NCI-H1417 treated with DMSO at 0.1 percent for 48 hours (cell line): ENCODE measurements at regions not wholly inside any gene's neighbourhood (a gene's known extent, or its start where the extent isn't known, plus 50 kb on each side); places are given as distances from the start of the nearest gene placed in this dataset.

Experiments used
- DNase-seq: peaks from one replicate; lab custom pipeline; 2025; lab: John Stamatoyannopoulos, UW

- no peak for DNase-seq
These were observed 348.6 kb downstream of the ANKRD7 start for GRCh38 chr7:118573085-118573484.

GRCh38 chr7:118575393-118575948, 351.0 kb downstream of the ANKRD7 start:
- no peak for DNase-seq

DNA sequence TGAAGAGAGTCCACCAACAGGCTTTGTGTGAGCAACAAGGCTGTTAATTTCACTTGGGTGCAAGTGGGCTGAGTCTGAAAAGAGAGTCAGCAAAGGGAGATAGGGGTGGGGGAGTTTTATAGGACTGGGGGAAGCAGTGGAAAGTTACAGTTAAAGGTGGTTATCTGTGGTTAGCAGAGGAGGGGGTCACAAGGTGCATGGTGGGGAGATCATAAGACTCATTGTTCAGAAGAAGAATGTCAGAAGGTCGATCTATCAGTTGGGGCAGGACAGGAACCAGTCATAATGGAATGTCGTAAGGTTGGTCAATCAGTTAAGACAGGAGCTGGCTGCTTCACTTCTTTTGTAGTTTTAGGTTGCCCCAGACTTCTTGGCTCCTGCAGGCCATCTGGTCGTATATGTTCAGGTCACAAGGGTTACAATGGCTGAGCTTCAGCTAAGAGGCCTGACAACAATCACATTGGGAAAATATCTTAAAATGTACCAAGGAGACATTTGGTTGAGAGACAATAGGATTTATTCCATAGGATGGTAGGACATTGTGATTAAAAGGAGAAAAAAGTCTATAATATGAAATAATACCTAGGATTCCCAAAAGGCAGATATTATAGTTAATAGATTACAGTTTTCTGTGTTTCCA, 356.4 kb downstream of the ANKRD7 start:
- DNase-seq: no peak

GRCh38 chr7:118583641-118584040, 359.1 kb downstream of the ANKRD7 start:
- no peak for DNase-seq

DNA sequence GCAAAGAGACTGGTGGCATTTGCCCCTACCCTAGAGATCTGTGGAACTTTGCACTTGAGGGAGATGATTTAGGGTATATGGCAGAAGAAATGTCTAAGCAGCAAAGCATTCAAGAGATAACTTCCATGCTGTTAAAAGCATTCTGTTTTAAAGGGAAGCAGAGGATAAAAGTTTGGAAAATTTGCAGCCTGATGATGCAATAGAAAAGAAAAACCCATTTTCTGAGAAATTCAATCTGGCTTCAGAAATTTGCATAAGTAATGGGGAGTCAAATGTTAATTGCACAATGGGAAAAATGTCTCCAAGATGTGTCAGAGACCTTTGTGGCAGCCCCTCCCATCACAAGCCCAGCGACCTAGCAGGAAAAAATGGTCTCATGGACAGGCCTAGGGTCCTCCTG, 361.7 kb downstream of the ANKRD7 start:
- DNase-seq: no peak

DNA sequence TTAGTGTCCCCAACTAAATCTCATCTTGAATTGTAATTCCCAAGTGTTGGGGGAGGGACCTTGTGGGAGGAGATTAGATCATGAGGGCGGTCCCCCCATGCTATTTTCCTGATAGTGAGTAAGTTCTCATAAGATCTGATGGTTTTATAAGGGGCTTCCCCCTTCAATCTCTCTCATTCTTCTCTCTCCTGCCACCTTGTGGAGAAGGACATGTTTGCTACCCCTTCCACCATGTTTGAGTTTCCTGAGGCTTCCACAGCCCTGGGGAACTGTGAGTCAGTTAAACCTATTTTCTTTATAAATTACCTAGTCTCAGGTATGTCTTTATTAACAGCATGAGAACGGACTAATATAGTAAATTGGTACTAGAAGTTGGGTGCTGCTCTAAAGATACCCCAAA, 365.6 kb downstream of the ANKRD7 start:
- no peak for DNase-seq

- DNase-seq: no peak
These were observed 377.6 kb downstream of the ANKRD7 start for GRCh38 chr7:118602090-118602489.

GRCh38 chr7:118606602-118607001, 382.1 kb downstream of the ANKRD7 start:
- DNase-seq: no peak

DNA sequence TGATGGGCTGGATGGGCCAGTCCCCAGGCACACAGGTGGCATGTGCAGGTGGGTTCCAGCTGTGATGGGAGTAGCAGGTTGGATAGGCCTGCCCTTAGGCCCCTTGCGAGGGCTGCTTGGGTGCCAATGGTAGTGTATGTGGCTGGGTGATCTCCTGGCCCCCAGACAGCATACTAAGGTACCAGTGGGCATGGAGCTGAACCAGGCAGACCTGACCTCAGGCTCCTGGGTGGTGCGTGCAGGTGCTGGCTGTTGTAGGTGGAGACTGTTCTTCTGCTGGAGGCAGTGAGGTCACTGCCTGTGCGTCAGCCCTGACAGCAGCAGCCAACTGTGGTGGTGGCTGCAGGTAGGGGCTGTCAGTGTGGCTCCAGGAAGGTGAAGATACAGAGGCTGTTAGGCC, 384.7 kb downstream of the ANKRD7 start:
- no peak for DNase-seq

DNA sequence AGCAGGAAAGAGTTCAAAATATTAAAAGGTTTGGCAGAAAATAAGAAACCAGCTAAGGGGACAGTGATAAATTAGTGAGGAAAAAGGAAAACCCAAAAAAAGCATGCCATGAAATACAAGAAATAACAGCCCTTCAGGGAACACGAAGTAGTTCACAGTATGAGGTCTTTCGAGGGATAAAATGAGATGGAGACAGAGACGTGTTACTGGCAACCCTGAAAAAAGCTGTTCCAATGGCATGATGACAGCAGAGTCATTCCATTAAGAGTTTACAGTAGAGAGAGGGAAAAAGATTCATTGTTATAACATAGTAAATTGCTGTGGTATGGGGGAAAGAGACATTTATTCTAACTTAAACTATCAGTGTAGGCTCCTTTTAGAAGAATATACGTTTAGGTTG, 391.2 kb downstream of the ANKRD7 start:
- no peak for DNase-seq

- DNase-seq: no peak
These were observed 397.4 kb downstream of the ANKRD7 start for GRCh38 chr7:118621810-118622360.

- DNase-seq: no peak
These were observed 402.2 kb downstream of the ANKRD7 start for GRCh38 chr7:118626739-118627138.

DNA sequence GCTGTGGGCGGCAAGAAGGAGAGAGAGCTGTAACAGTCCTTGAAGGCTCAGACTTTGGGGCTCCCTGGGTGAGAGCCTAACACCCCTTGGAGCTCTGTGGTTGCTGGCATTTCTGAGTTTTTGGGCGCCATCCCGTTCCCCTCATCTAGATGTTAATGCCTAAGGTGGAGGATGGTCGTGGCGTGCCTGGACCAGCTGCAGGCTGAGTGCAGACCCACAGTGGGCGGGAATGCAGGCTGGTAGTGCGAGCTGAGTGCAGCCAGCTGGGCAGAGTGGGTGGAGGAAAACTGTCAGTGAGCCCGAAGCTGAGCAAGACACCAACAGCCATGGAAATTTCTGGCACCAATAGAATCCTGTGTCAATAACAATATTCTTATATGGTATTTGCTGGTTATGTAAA, 403.0 kb downstream of the ANKRD7 start:
- DNase-seq: no peak

GRCh38 chr7:118629898-118630438, 405.5 kb downstream of the ANKRD7 start:
- DNase-seq: no peak

- DNase-seq: no peak
These were observed 417.9 kb downstream of the ANKRD7 start for GRCh38 chr7:118642396-118642795.

DNA sequence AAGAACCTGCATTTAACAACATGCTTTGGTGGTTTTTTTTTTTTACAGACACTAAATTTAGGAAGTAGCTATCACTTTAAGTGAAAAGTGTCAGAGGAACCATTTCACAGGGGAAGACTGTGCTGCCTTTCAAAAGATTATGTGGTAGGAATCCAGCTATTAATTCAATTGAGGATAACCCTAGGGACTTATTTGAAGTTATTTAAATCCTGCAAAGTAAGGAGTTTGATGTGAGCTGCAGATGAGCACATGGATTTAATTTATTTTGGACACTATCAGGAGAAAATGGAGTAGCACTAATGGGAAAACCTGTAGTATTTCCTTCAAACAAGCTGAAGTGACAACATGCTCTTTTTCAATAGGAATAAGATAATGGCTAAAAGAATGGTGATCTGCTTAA, 419.8 kb downstream of the ANKRD7 start:
- DNase-seq: no peak

DNA sequence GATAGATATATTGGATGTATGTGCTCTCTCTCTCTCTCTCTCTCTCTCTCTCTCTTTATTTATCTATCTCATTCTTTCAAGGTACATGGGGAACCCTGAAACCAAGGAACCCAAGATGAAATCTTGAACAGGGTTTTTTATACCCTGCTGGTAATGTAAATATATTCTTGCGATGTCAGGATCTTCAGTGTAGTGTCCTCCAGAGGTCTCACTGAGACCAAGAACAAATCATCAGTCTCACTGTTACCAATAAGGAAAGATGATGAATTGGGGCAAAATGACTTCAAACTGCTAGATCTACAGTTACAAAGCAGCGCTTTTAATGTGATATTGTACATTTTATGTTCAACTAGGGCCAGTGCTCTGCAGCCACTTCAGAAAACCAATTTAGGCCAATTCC, 423.5 kb downstream of the ANKRD7 start:
- no peak for DNase-seq

- no peak for DNase-seq
These were observed 433.0 kb downstream of the ANKRD7 start for GRCh38 chr7:118657391-118658005.

GRCh38 chr7:118662266-118662665, 437.8 kb downstream of the ANKRD7 start:
- DNase-seq: no peak

GRCh38 chr7:118664498-118664897, 440.0 kb downstream of the ANKRD7 start:
- no peak for DNase-seq

DNA sequence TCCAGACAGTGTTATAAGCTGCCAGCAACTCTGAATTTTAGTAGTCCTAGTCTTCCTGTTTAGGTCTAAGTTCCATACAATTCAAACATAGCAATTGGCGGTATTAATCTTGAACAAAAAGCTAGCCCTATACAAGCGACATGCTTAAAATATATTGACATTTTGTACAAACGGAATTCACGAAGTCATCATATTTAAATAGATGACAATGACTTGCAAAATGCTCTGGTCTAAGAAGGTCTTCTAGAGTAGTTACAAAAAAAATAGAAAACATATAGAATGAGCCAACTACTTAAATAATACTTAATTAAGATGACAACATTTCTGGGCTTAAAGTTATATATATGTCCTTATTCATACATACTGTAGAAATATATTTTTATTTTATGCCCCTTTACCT, 446.6 kb downstream of the ANKRD7 start:
- no peak for DNase-seq

DNA sequence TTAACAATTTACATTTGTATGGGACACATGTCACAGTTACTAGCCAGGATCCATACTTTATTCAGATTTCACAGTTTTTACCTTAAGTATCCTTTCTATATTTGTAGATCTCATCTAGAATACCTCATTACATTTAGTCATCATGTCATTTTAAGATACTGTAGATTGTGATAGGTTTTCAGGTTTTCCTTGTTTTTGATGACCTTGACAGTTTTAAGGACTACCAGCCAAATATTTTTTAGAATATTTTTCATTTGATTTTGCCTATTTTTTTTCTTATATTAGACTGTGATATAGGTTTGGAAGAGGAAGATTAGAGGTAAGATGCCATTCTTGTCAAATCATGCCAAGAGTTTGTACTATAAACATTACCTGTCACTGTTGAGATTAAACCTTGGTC, 460.3 kb downstream of the ANKRD7 start:
- no peak for DNase-seq

- DNase-seq: no peak
These were observed 464.9 kb downstream of the ANKRD7 start for GRCh38 chr7:118689403-118689802.
